DMS114 treated with DMSO at 0.1 percent for 48 hours (cell line): ENCODE measurements at regions not wholly inside any gene's neighbourhood (a gene's known extent, or its start where the extent isn't known, plus 50 kb on each side); places are given as distances from the start of the nearest gene placed in this dataset.
"Not testable (repeated sequence)": the region's sequence is repeated elsewhere in the genome, so short reads cannot be mapped to it uniquely, and the experiment has no call there.

ENCODE experiments used
- DNase-seq: peaks from one replicate; lab custom pipeline; 2025; ENCODE audit not compliant: unreplicated experiment; lab: John Stamatoyannopoulos, UW

- no peak for DNase-seq
Observed at GRCh38 chr1:209086486-209087192, 496.9 kb upstream of the CAMK1G start.

- no peak for DNase-seq
Observed at GRCh38 chr1:209094384-209094783, 489.1 kb upstream of the CAMK1G start.

GRCh38 chr1:209095627-209096595, 487.6 kb upstream of the CAMK1G start:
- no peak for DNase-seq

- DNase-seq: no peak
Observed at GRCh38 chr1:209100460-209100859, 483.1 kb upstream of the CAMK1G start.

GRCh38 chr1:209101106-209101505, 482.4 kb upstream of the CAMK1G start:
- no peak for DNase-seq

- no peak for DNase-seq
Observed at GRCh38 chr1:209102120-209102519, 481.4 kb upstream of the CAMK1G start.

- DNase-seq: no peak
Observed at GRCh38 chr1:209102531-209102930, 481.0 kb upstream of the CAMK1G start.

- no peak for DNase-seq
Observed at GRCh38 chr1:209103092-209103491, 480.4 kb upstream of the CAMK1G start.

- no peak for DNase-seq
Observed at GRCh38 chr1:209104646-209105045, 478.9 kb upstream of the CAMK1G start.

GRCh38 chr1:209105701-209106100, 477.8 kb upstream of the CAMK1G start:
- no peak for DNase-seq

GRCh38 chr1:209106237-209106741, 477.2 kb upstream of the CAMK1G start:
- DNase-seq: no peak

GRCh38 chr1:209106861-209107260, 476.7 kb upstream of the CAMK1G start:
- no peak for DNase-seq

GRCh38 chr1:209107535-209107934, 476.0 kb upstream of the CAMK1G start:
- DNase-seq: no peak

GRCh38 chr1:209109001-209109785, 474.3 kb upstream of the CAMK1G start:
- DNase-seq: no peak

- DNase-seq: no peak
Observed at GRCh38 chr1:209113521-209113920, 470.0 kb upstream of the CAMK1G start.

GRCh38 chr1:209116705-209117104, 466.8 kb upstream of the CAMK1G start:
- no peak for DNase-seq

- no peak for DNase-seq
Observed at GRCh38 chr1:209123601-209124000, 459.9 kb upstream of the CAMK1G start.

- not testable (repeated sequence) for DNase-seq
Observed at GRCh38 chr1:209129091-209129490, 454.4 kb upstream of the CAMK1G start.

- DNase-seq: no peak
Observed at GRCh38 chr1:209130886-209131285, 452.6 kb upstream of the CAMK1G start.

- DNase-seq: no peak
Observed at GRCh38 chr1:209132736-209133467, 450.6 kb upstream of the CAMK1G start.
